ENCODE measurements at regions not wholly inside any gene's neighbourhood (a gene's known extent, or its start where the extent isn't known, plus 50 kb on each side); places are given as distances from the start of the nearest gene placed in this dataset.

DNA sequence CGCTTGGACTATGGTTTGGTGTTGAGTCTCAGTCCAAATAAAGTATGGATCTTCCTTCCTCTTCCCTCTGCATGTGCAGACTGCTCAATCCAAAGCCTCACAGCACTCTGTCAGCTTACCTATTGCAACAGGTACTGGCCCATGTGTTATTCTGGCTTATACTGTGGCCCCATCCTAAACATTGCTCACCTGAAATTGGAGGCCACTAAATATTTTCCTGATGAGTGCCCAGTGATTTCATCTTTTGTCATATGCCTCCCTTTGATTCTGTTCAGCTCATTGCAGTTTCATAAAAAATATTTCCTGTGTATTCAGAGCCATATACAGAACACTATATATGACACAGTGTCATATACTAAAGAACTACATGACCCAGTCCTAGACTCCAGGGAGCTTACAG, 86.3 kb upstream of the FAM136A start:
- Histone ChIP-seq H3K4me3 (ENCODE audit: low read length) (no peak overlapping the region), H3K9me2 (replicated peaks; ENCODE audit: insufficient read depth, low read length) (no peaks in the 10 kb centered on the region), H3K27ac (ENCODE audit: low read length) (no peak overlapping the region), H3K79me2 (ENCODE audit: low read length) (no peaks in the 10 kb centered on the region), H3K9me3 (replicated peaks; ENCODE audit: insufficient read depth, low read length) (no peaks in the 10 kb centered on the region), H3F3A (ENCODE audit: insufficient read depth, low read length) (peaks cover 8% of the 10 kb centered on the region), H3K9ac (ENCODE audit: low read length) (no peak overlapping the region), H3K27me3 (replicated peaks; ENCODE audit: insufficient read depth, low read length) (no peaks in the 10 kb centered on the region), H3K4me2 (ENCODE audit: low read depth, low read length) (no peak overlapping the region), H3K36me3 (replicated peaks; ENCODE audit: insufficient read depth, low read length) (no peaks in the 10 kb centered on the region), H2AFZ (ENCODE audit: low read length) (no peak overlapping the region), H3K4me1 (ENCODE audit: low read length) (peaks cover 22% of the 10 kb centered on the region), H4K20me1 (ENCODE audit: insufficient read depth, low read length) (no peaks in the 10 kb centered on the region)
- no peak for DNase-seq
- TF ChIP-seq EZH2 (optimal IDR thresholded peaks at IDR 0.05; ENCODE audit: low read depth, low read length) = no peak

DNA sequence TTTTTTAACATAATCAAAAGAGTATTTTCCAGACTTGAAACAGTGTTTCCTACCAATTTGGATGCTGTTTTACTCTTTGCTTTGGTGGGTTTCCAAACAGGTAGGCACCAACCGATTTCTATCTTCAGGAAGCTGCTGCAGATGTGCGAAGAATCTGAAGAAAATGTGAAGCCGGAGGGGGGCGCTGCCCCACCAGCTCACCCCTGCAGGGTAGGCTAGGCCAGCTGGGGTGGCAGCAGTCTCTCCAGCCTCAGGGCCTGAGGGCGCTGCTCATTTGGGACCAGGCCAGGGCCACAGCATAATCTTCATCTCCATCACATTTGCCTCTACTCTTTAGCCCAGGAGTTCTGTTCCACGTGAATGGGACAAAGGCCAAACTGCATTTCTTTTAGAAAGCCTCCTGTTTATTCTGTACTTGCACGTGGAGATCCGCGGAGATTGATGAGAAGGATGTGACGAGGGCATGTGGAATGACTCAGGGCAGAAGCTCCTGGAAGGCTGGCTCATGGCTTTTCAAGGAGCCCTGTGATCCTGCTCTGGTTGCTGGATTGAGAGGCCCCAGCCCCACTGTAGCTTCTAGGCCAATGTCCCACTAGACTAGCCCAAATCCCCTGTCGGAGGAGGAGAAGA, 84.2 kb upstream of the FAM136A start:
- TF ChIP-seq EZH2 (optimal IDR thresholded peaks at IDR 0.05; ENCODE audit: low read depth, low read length) = no peak
- TF ChIP-seq, protein P1, sequence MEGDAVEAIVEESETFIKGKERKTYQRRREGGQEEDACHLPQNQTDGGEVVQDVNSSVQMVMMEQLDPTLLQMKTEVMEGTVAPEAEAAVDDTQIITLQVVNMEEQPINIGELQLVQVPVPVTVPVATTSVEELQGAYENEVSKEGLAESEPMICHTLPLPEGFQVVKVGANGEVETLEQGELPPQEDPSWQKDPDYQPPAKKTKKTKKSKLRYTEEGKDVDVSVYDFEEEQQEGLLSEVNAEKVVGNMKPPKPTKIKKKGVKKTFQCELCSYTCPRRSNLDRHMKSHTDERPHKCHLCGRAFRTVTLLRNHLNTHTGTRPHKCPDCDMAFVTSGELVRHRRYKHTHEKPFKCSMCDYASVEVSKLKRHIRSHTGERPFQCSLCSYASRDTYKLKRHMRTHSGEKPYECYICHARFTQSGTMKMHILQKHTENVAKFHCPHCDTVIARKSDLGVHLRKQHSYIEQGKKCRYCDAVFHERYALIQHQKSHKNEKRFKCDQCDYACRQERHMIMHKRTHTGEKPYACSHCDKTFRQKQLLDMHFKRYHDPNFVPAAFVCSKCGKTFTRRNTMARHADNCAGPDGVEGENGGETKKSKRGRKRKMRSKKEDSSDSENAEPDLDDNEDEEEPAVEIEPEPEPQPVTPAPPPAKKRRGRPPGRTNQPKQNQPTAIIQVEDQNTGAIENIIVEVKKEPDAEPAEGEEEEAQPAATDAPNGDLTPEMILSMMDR (IDR thresholded peaks at IDR 0.05; ENCODE audit: low read length) = no peak
- no peak for TF ChIP-seq EZH2phosphoT487 (IDR thresholded peaks at IDR 0.05; ENCODE audit: low read length)
- Histone ChIP-seq H3K9ac (ENCODE audit: low read length) (no peak overlapping the region), H3K4me2 (ENCODE audit: low read depth, low read length) (no peak overlapping the region), H4K20me1 (ENCODE audit: insufficient read depth, low read length) (no peaks in the 10 kb centered on the region), H3F3A (ENCODE audit: insufficient read depth, low read length) (peaks cover 3% of the 10 kb centered on the region; the same call in 1 of the 2 replicates), H3K27me3 (replicated peaks; ENCODE audit: insufficient read depth, low read length) (no peaks in the 10 kb centered on the region), H3K79me2 (ENCODE audit: low read length) (no peaks in the 10 kb centered on the region), H3K27ac (ENCODE audit: low read length) (no peak overlapping the region), H3K36me3 (replicated peaks; ENCODE audit: insufficient read depth, low read length) (no peaks in the 10 kb centered on the region), H3K4me1 (ENCODE audit: low read length) (peaks cover 10% of the 10 kb centered on the region), H3K9me3 (replicated peaks; ENCODE audit: insufficient read depth, low read length) (no peaks in the 10 kb centered on the region), H3K9me2 (replicated peaks; ENCODE audit: insufficient read depth, low read length) (no peaks in the 10 kb centered on the region), H3K4me3 (ENCODE audit: low read length) (no peak overlapping the region), H2AFZ (ENCODE audit: low read length) (no peak overlapping the region)
- no peak for DNase-seq

- H3K36me3 ChIP-seq (replicated peaks; ENCODE audit: insufficient read depth, low read length) = no peaks in the 10 kb centered on the region
- H3K4me1 ChIP-seq (ENCODE audit: low read length) = peaks cover 11% of the 10 kb centered on the region
- H3K9me3 ChIP-seq (replicated peaks; ENCODE audit: insufficient read depth, low read length) = no peaks in the 10 kb centered on the region
- DNase-seq = no peak
- TF ChIP-seq, protein P1 (IDR thresholded peaks at IDR 0.05; ENCODE audit: low read length) = no peak
- TF ChIP-seq EZH2phosphoT487 (IDR thresholded peaks at IDR 0.05; ENCODE audit: low read length) (no peak), EZH2 (optimal IDR thresholded peaks at IDR 0.05; ENCODE audit: low read depth, low read length) (no peak)
- no peaks in the 10 kb centered on the region for H3K79me2 ChIP-seq (ENCODE audit: low read length)
- H3K9ac ChIP-seq (ENCODE audit: low read length) = no peak overlapping the region
- peaks cover 3% of the 10 kb centered on the region; the same call in 1 of the 2 replicates for H3F3A ChIP-seq (ENCODE audit: insufficient read depth, low read length)
- no peak overlapping the region for H2AFZ ChIP-seq (ENCODE audit: low read length)
- no peak overlapping the region for H3K4me2 ChIP-seq (ENCODE audit: low read depth, low read length)
- H4K20me1 ChIP-seq (ENCODE audit: insufficient read depth, low read length) = no peaks in the 10 kb centered on the region
- no peaks in the 10 kb centered on the region for H3K27me3 ChIP-seq (replicated peaks; ENCODE audit: insufficient read depth, low read length)
- no peaks in the 10 kb centered on the region for H3K9me2 ChIP-seq (replicated peaks; ENCODE audit: insufficient read depth, low read length)
- no peak overlapping the region for H3K27ac ChIP-seq (ENCODE audit: low read length)
- no peak overlapping the region for H3K4me3 ChIP-seq (ENCODE audit: low read length)
These were observed 83.3 kb upstream of the FAM136A start for GRCh38 chr2:70385204-70385603.

DNA sequence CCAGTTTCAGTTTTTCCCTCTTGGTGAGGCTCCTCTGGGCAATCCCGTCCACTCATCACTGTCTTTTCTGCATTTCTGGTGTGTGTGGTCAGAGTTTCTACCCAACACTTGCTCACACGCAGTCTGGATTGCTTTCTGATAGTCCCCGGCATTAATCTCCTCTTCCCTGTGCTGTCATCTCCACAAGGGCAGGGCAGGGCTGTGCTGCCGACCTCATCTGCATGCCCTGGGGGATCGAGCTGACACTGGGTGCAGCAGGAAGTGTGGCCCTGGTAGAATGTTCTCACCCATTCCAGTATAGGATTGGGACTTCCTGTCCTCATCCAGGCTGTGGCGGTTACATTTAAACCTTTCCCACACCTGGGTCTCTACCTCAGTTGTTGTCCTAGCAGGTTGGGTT, 80.0 kb upstream of the FAM136A start:
- no peaks in the 10 kb centered on the region for H3K36me3 ChIP-seq (replicated peaks; ENCODE audit: insufficient read depth, low read length)
- peak overlapping the region; percentile 29; the same call in 1 of the 2 replicates for H3K4me2 ChIP-seq (ENCODE audit: low read depth, low read length)
- H3K9me3 ChIP-seq (replicated peaks; ENCODE audit: insufficient read depth, low read length) = no peaks in the 10 kb centered on the region
- H4K20me1 ChIP-seq (ENCODE audit: insufficient read depth, low read length) = no peaks in the 10 kb centered on the region
- peak overlapping the region; percentile 32; the same call in 1 of the 2 replicates for H2AFZ ChIP-seq (ENCODE audit: low read length)
- no peak overlapping the region for H3K9ac ChIP-seq (ENCODE audit: low read length)
- TF ChIP-seq, protein P1 (IDR thresholded peaks at IDR 0.05; ENCODE audit: low read length) = no peak
- TF ChIP-seq EZH2phosphoT487 (IDR thresholded peaks at IDR 0.05; ENCODE audit: low read length) (no peak), EZH2 (optimal IDR thresholded peaks at IDR 0.05; ENCODE audit: low read depth, low read length) (no peak)
- no peak overlapping the region for H3K4me3 ChIP-seq (ENCODE audit: low read length)
- H3K9me2 ChIP-seq (replicated peaks; ENCODE audit: insufficient read depth, low read length) = no peaks in the 10 kb centered on the region
- no peak for DNase-seq
- no peaks in the 10 kb centered on the region for H3K27me3 ChIP-seq (replicated peaks; ENCODE audit: insufficient read depth, low read length)
- H3F3A ChIP-seq (ENCODE audit: insufficient read depth, low read length) = peaks cover 3% of the 10 kb centered on the region; the same call in 1 of the 2 replicates
- H3K4me1 ChIP-seq (ENCODE audit: low read length) = peaks cover 11% of the 10 kb centered on the region
- no peak overlapping the region for H3K27ac ChIP-seq (ENCODE audit: low read length)
- H3K79me2 ChIP-seq (ENCODE audit: low read length) = no peaks in the 10 kb centered on the region

All from MM.1S (cell line).